GM18909 (cell line): ENCODE measurements at regions not wholly inside any gene's neighbourhood (a gene's known extent, or its start where the extent isn't known, plus 50 kb on each side); places are given as distances from the start of the nearest gene placed in this dataset.

Experiments used
- ATAC-seq: cut with Tn5 transposase; IDR thresholded peaks from one replicate; pipeline ENCODE4 v1.9.1; 2021; ENCODE audit warnings: mild to moderate bottlenecking; ENCODE audit not compliant: unreplicated experiment, poor library complexity

GRCh38 chr4:3343358-3343757 lies 50.5 kb downstream of the RGS12 start:
- no peak for ATAC-seq

- ATAC-seq = no peak
Measured at GRCh38 chr4:3344104-3344503, 51.3 kb downstream of the RGS12 start.

GRCh38 chr4:3344596-3344995 lies 51.8 kb downstream of the RGS12 start:
- ATAC-seq = no peak

GRCh38 chr4:3345384-3345783 lies 52.6 kb downstream of the RGS12 start:
- no peak for ATAC-seq

- peak; percentile 59 for ATAC-seq
Measured at GRCh38 chr4:3346146-3346545, 53.3 kb downstream of the RGS12 start.

GRCh38 chr4:3347871-3348270 lies 55.0 kb downstream of the RGS12 start:
- ATAC-seq = no peak

GRCh38 chr4:3348621-3349020 lies 55.8 kb downstream of the RGS12 start:
- no peak for ATAC-seq

GRCh38 chr4:3349116-3349515 lies 56.3 kb downstream of the RGS12 start:
- ATAC-seq = no peak

- ATAC-seq = no peak
Measured at GRCh38 chr4:3351997-3352396, 59.2 kb downstream of the RGS12 start.

- no peak for ATAC-seq
Measured at GRCh38 chr4:3352505-3352904, 59.7 kb downstream of the RGS12 start.

- no peak for ATAC-seq
Measured at GRCh38 chr4:3352941-3353594, 60.2 kb downstream of the RGS12 start.

GRCh38 chr4:3353752-3354454 lies 61.1 kb downstream of the RGS12 start:
- no peak for ATAC-seq

GRCh38 chr4:3354455-3354811 lies 61.6 kb downstream of the RGS12 start:
- no peak for ATAC-seq

- ATAC-seq = peak; percentile 77
Measured at GRCh38 chr4:3355266-3355748, 62.5 kb downstream of the RGS12 start.

- no peak for ATAC-seq
Measured at GRCh38 chr4:3358656-3359055, 65.8 kb downstream of the RGS12 start.

GRCh38 chr4:3360777-3361176 lies 68.0 kb downstream of the RGS12 start:
- ATAC-seq = no peak

- ATAC-seq = no peak
Measured at GRCh38 chr4:3361406-3361805, 68.6 kb downstream of the RGS12 start.

- no peak for ATAC-seq
Measured at GRCh38 chr4:3361896-3362295, 69.1 kb downstream of the RGS12 start.

- no peak for ATAC-seq
Measured at GRCh38 chr4:3362431-3363287, 69.8 kb downstream of the RGS12 start.

GRCh38 chr4:3363411-3364141 lies 70.8 kb downstream of the RGS12 start:
- ATAC-seq = no peak
